ENCODE measurements at regions not wholly inside any gene's neighbourhood (a gene's known extent, or its start where the extent isn't known, plus 50 kb on each side); places are given as distances from the start of the nearest gene placed in this dataset.

GRCh38 chr11:90650153-90650552, 427.3 kb upstream of the CHORDC1 start:
- no peak overlapping the region for H3K4me3 ChIP-seq (ENCODE audit: low read depth, low read length)
- TF ChIP-seq CTCF (IDR thresholded peaks at IDR 0.05; ENCODE audit: low read depth, low read length, missing control alignments) = no peak
- no peak for DNase-seq (ENCODE audit: low read depth)

- H3K4me3 ChIP-seq (ENCODE audit: low read depth, low read length) = no peak overlapping the region
- no peak for TF ChIP-seq CTCF (IDR thresholded peaks at IDR 0.05; ENCODE audit: low read depth, low read length, missing control alignments)
- DNase-seq (ENCODE audit: low read depth) = no peak
Observed at GRCh38 chr11:90646706-90647105, 423.9 kb upstream of the CHORDC1 start.

DNA sequence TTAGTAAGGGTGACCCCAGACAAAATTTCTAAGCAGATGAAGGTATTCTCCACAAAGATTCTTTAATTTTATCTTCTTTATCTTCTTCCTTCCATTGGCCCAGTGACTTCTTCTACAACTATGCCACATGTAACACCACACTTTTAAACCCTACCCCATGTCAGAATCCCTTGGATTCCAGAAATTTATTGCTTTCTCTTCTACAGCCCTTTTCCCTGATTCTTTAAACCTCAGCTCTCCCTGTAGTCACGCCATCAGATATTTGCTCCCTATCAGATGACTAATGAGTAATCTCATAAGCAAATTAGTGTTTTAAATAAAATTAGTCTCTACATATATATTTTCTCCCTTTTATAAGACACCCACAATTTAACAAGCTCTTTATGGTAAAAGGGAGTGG, 423.4 kb upstream of the CHORDC1 start:
- TF ChIP-seq CTCF (IDR thresholded peaks at IDR 0.05; ENCODE audit: low read depth, low read length, missing control alignments) = no peak
- DNase-seq (ENCODE audit: low read depth) = no peak
- no peak overlapping the region for H3K4me3 ChIP-seq (ENCODE audit: low read depth, low read length)

- peak; percentile 8 for TF ChIP-seq CTCF (IDR thresholded peaks at IDR 0.05; ENCODE audit: low read depth, low read length, missing control alignments)
- no peak for DNase-seq (ENCODE audit: low read depth)
- H3K4me3 ChIP-seq (ENCODE audit: low read depth, low read length) = no peak overlapping the region
Observed at GRCh38 chr11:90639461-90639993, 416.7 kb upstream of the CHORDC1 start.

- no peak for DNase-seq (ENCODE audit: low read depth)
- TF ChIP-seq CTCF (IDR thresholded peaks at IDR 0.05; ENCODE audit: low read depth, low read length, missing control alignments) = no peak
Observed at GRCh38 chr11:90635886-90636285, 413.0 kb upstream of the CHORDC1 start.

GRCh38 chr11:90635151-90635550, 412.3 kb upstream of the CHORDC1 start:
- TF ChIP-seq CTCF (IDR thresholded peaks at IDR 0.05; ENCODE audit: low read depth, low read length, missing control alignments) = no peak
- H3K4me3 ChIP-seq (ENCODE audit: low read depth, low read length) = no peak overlapping the region
- no peak for DNase-seq (ENCODE audit: low read depth)

More at GRCh38 chr11:90635886-90636285, 413.0 kb upstream of the CHORDC1 start:
- H3K4me3 ChIP-seq (ENCODE audit: low read depth, low read length) = no peak overlapping the region

GRCh38 chr11:90630176-90630575, 407.3 kb upstream of the CHORDC1 start:
- TF ChIP-seq CTCF (IDR thresholded peaks at IDR 0.05; ENCODE audit: low read depth, low read length, missing control alignments) = no peak
- no peak for DNase-seq (ENCODE audit: low read depth)
- H3K4me3 ChIP-seq (ENCODE audit: low read depth, low read length) = no peak overlapping the region
